B cell (primary cell): ENCODE measurements at regions not wholly inside any gene's neighbourhood (a gene's known extent, or its start where the extent isn't known, plus 50 kb on each side); places are given as distances from the start of the nearest gene placed in this dataset.

ENCODE experiments used
- ATAC-seq: fragments of 200-7000 bp; cut with Tn5 transposase; one replicate; pipeline ENCODE4 v1.10.0; 2021; ENCODE audit warnings: low read depth, mild to moderate bottlenecking, moderate number of reproducible peaks, moderate library complexity
- CTCF ChIA-PET: fragments of 350-600 bp; sonication (Branson Sonifier 250); formaldehyde crosslinking; loops from one replicate; lab custom pipeline; 2021; ENCODE audit warnings: antibody characterized with exemption, inconsistent platforms; lab: Charles Lee
- POLR2A ChIA-PET: fragments of 350-600 bp; sonication (Branson Sonifier 250); formaldehyde crosslinking; loops from one replicate; lab custom pipeline; 2021; ENCODE audit warnings: antibody characterized with exemption; lab: Charles Lee
- DNase-seq: peaks from one replicate; pipeline ENCODE4 v3.0.0; 2013
- H2AFZ ChIP-seq: 2 replicates; pipeline ENCODE4 v1.6.1; 2012; ENCODE audit warnings: mild to moderate bottlenecking, low read depth, low read length; ENCODE audit not compliant: insufficient read depth, poor library complexity, severe bottlenecking
- H3K27ac ChIP-seq, 2 donors: 1 replicate in 1 of 2; 2 replicates in 1 of 2; pipeline ENCODE4 v1.5.1; 2012 to 2013; ENCODE audit warnings: low read length in 2 of 2, mild to moderate bottlenecking in 2 of 2, moderate library complexity in 1 of 2
- H3K27me3 ChIP-seq, 4 experiments: fragments of 200-600 bp in 1 of 4; sonication (generic) in 1 of 4; replicated peaks in 1 of 4; 1 replicate in 2 of 4; 2 replicates in 2 of 4; pipeline versions ENCODE4 v1.6.1 to v1.7.0; 2013 to 2016; ENCODE audit warnings: low read length in 3 of 4, mild to moderate bottlenecking in 2 of 4, mixed read lengths in 1 of 4, moderate library complexity in 1 of 4; ENCODE audit not compliant: insufficient read depth in 4 of 4, control insufficient read depth in 3 of 4; ENCODE audit errors: control extremely low read depth in 1 of 4
- H3K36me3 ChIP-seq, 2 experiments: replicated peaks in 1 of 2; 1 replicate in 1 of 2; 2 replicates in 1 of 2; pipeline versions ENCODE4 v1.6.1 to v1.7.1; 2013; ENCODE audit warnings: low read length in 1 of 2; ENCODE audit not compliant: insufficient read depth in 2 of 2, control insufficient read depth in 1 of 2; ENCODE audit errors: control extremely low read depth in 1 of 2, extremely low read depth in 1 of 2
- H3K4me1 ChIP-seq, 2 donors: fragments of 200-600 bp in 1 of 2; sonication (generic) in 1 of 2; 1 replicate in 1 of 2; 2 replicates in 1 of 2; pipeline versions ENCODE4 v1.5.1 to v1.6.1; 2013 to 2017; ENCODE audit warnings: low read length in 2 of 2; ENCODE audit not compliant: control insufficient read depth in 2 of 2, insufficient read depth in 2 of 2
- H3K4me2 ChIP-seq: replicated peaks from 2 replicates; pipeline ENCODE3; 2012; ENCODE audit warnings: mild to moderate bottlenecking, low read depth, low read length; ENCODE audit not compliant: poor library complexity, severe bottlenecking
- H3K4me3 ChIP-seq, 5 experiments: fragments of 200-600 bp in 1 of 5; sonication (generic) in 1 of 5; 1 replicate in 3 of 5; 2 replicates in 2 of 5; pipeline versions ENCODE4 v1.5.1 to v1.7.0; 2011 to 2016; ENCODE audit warnings: low read length in 4 of 5, mild to moderate bottlenecking in 4 of 5, low read depth in 2 of 5, control low read depth in 1 of 5, moderate library complexity in 1 of 5; ENCODE audit not compliant: insufficient read depth in 1 of 5; ENCODE audit errors: control extremely low read depth in 1 of 5, extremely low read depth in 1 of 5
- H3K79me2 ChIP-seq: fragments of 200-600 bp; sonication (generic); one replicate; pipeline ENCODE4 v1.6.0; 2016; ENCODE audit warnings: low read length; ENCODE audit not compliant: control insufficient read depth, insufficient read depth
- H3K9ac ChIP-seq: fragments of 200-600 bp; sonication (generic); 2 replicates; pipeline ENCODE4 v1.6.1; 2017; ENCODE audit warnings: mild to moderate bottlenecking, low read length, moderate library complexity
- H3K9me3 ChIP-seq, 3 donors: one replicate each; pipeline versions ENCODE4 v1.6.1 to v1.7.1; 2013; ENCODE audit warnings: low read length in 2 of 3; ENCODE audit not compliant: control insufficient read depth in 2 of 3, insufficient read depth in 1 of 3; ENCODE audit errors: control extremely low read depth in 1 of 3
- H4K20me1 ChIP-seq: 2 replicates; pipeline ENCODE4 v1.6.0; 2012; ENCODE audit warnings: mild to moderate bottlenecking, low read length; ENCODE audit not compliant: insufficient read depth, control insufficient read depth, poor library complexity, severe bottlenecking
- H3K27ac Mint-ChIP-seq: one replicate; pipeline ENCODE4 v1.8.0; 2021; ENCODE audit warnings: mixed read lengths
- H3K27me3 Mint-ChIP-seq: one replicate; pipeline ENCODE4 v1.8.0; 2021; ENCODE audit warnings: mixed read lengths
- H3K4me1 Mint-ChIP-seq: one replicate; pipeline ENCODE4 v1.8.0; 2021; ENCODE audit warnings: mixed read lengths
- H3K4me3 Mint-ChIP-seq: one replicate; pipeline ENCODE4 v1.8.0; 2021; ENCODE audit warnings: mixed read lengths
- H3K9me3 Mint-ChIP-seq: one replicate; pipeline ENCODE4 v1.8.0; 2022; ENCODE audit warnings: mixed read lengths; ENCODE audit not compliant: insufficient read depth
- EZH2 ChIP-seq: IDR thresholded peaks from 2 replicates; pipeline ENCODE4 v1.6.1; 2012; ENCODE audit warnings: borderline replicate concordance, low read depth, mild to moderate bottlenecking, moderate library complexity, low read length; ENCODE audit not compliant: insufficient read depth, poor library complexity, severe bottlenecking
- WGBS: methylation state at CpG from one replicate; pipeline ENCODE4 v1.1.5; 2013; ENCODE audit warnings: missing lambda C conversion rate; ENCODE audit not compliant: insufficient coverage; 5-methylcytosine and 5-hydroxymethylcytosine counted together
- intact Hi-C: fragments of 100-400 bp; cut with micrococcal nuclease; formaldehyde crosslinking; loops from one replicate; pipeline ENCODE4 v1.10.0; 2022
- TF ChIP-seq, protein P1 (sequence below): fragments of 200-600 bp; IDR thresholded peaks from one replicate; pipeline ENCODE4 v1.8.0; 2022; ENCODE audit warnings: antibody characterized with exemption, mild to moderate bottlenecking

DNA sequence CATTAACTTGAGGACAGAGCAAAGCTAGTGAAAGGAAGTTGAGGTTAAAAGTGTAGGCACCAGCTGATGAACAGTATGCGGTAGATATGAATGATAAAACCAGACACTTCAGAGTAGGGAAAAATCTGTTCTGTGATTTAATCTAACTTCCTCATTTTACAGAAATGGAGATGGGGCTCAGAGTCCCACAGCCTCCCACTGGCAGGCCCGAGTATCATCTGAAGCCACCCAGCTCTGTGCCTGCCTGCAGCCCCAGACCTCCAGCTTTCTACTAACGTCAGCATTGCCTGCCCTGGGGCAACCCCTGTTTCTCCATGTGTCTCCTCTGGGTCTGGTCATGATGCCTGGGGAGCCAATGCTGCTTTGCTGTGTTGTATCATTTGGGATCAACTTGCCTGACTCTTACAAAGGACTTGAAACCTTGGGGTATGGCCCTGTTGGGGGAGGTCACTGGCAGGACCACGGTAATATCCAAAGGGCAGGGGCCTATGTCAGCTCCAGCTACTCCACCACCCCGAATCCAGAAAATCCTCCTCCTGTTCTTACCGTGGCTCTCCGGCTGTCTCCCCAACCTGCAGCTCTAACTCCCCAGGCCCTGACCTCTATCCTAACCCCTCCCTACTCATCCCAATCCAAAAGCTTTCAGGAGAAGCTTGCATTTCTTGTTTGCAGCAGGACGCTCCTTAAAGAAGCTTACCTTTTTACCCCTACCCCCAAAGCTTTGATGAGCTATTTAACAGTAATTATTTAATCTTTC, 56.2 kb upstream of the NPY start:
- no peak overlapping the region for H3K27ac ChIP-seq
- POLR2A ChIA-PET, result no interaction called here
- H3K79me2 ChIP-seq, result no peaks in the 10 kb centered on the region
- peak overlapping the region; percentile 40 for H2AFZ ChIP-seq
- H3K36me3 ChIP-seq, result no peaks in the 10 kb centered on the region
- no peak overlapping the region for H3K9ac ChIP-seq
- H3K4me3 Mint-ChIP-seq, result no peak overlapping the region
- H3K27ac Mint-ChIP-seq, result no peak overlapping the region
- peaks cover 8 to 10% of the 10 kb centered on the region in 2 donors for H3K4me1 ChIP-seq
- no peak overlapping the region for H3K4me3 ChIP-seq
- H3K9me3 ChIP-seq, result peaks cover 0 to 4% (median 0%) of the 10 kb centered on the region in 3 donors
- H3K27me3 Mint-ChIP-seq, result peaks cover 3% of the 10 kb centered on the region
- H3K4me2 ChIP-seq, result no peak overlapping the region
- ATAC-seq, result peak; percentile 60
- H3K4me1 Mint-ChIP-seq, result peaks cover 16% of the 10 kb centered on the region
- CTCF ChIA-PET, result interaction anchor here (0.7 to 0.8 kb wide), 2 partner anchors 11 to 91 kb away, joined by 3 read pairs; no protein-coding TSS in a partner anchor
- H4K20me1 ChIP-seq, result no peaks in the 10 kb centered on the region
- 67% methylated on average over 4 of the region's 8 CpGs for WGBS
- DNase-seq, result peak; percentile 25
- TF ChIP-seq EZH2, result no peak
- TF ChIP-seq, protein P1, sequence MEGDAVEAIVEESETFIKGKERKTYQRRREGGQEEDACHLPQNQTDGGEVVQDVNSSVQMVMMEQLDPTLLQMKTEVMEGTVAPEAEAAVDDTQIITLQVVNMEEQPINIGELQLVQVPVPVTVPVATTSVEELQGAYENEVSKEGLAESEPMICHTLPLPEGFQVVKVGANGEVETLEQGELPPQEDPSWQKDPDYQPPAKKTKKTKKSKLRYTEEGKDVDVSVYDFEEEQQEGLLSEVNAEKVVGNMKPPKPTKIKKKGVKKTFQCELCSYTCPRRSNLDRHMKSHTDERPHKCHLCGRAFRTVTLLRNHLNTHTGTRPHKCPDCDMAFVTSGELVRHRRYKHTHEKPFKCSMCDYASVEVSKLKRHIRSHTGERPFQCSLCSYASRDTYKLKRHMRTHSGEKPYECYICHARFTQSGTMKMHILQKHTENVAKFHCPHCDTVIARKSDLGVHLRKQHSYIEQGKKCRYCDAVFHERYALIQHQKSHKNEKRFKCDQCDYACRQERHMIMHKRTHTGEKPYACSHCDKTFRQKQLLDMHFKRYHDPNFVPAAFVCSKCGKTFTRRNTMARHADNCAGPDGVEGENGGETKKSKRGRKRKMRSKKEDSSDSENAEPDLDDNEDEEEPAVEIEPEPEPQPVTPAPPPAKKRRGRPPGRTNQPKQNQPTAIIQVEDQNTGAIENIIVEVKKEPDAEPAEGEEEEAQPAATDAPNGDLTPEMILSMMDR, result no peak
- intact Hi-C loops, result no loop called here
- H3K9me3 Mint-ChIP-seq, result peaks cover 2% of the 10 kb centered on the region
- peaks cover 0 to 3% (median 0%) of the 10 kb centered on the region in 4 experiments for H3K27me3 ChIP-seq

DNA sequence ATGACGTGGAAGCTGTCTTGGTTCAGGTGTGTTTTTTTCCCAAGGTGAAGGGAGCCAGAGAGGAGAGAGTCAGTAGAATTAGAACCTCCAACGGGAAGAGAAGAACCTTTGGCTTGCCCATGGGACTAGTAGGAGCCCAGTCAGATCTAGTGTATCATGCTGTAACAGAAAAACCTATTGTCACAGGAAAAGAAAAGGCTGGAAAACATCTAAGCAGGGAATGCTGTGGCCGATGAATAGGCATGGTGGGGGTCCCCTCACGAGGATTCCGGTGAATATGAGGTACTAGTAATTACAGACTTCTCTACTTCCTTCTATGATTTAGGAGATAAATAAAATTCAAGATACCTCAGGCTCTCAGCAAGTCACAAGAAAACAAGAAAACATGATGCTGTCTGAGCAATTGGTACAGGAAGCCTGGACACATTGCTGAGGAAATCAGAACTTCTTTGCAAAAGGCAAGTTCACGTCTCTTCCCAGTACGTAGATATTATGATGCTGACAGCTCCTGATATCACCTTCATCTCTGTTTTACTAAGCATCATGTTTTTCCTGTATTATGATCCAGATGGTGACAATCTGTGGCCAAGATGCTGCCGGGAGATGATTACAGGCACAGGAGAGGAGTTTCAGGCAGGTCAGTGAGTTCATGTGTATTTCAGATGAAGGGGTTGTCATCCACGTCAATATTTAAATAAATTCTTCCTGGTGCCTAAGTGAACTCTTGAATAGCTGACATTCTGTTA, 54.3 kb upstream of the NPY start:
- CTCF ChIA-PET, result no interaction called here

More for the DNA sequence above, 54.3 kb upstream of the NPY start:
- peaks cover 0 to 3% (median 0%) of the 10 kb centered on the region in 4 experiments for H3K27me3 ChIP-seq
- no peak overlapping the region for H3K4me3 ChIP-seq
- H3K27ac ChIP-seq, result no peak overlapping the region
- H4K20me1 ChIP-seq, result no peaks in the 10 kb centered on the region
- ATAC-seq (no peak), DNase-seq (no peak)
- H3K9me3 Mint-ChIP-seq, result no peaks in the 10 kb centered on the region
- H3K79me2 ChIP-seq, result no peaks in the 10 kb centered on the region
- no peak overlapping the region for H3K27ac Mint-ChIP-seq
- no peak overlapping the region for H3K4me3 Mint-ChIP-seq
- no peaks in the 10 kb centered on the region for H3K36me3 ChIP-seq
- 79% methylated on average over 4 of the region's 9 CpGs for WGBS
- intact Hi-C loops, result no loop called here
- no peak overlapping the region for H3K9ac ChIP-seq
- H3K4me1 Mint-ChIP-seq, result peaks cover 16% of the 10 kb centered on the region
- H3K9me3 ChIP-seq, result no peaks in the 10 kb centered on the region
- H3K4me1 ChIP-seq, result peaks cover 8 to 10% of the 10 kb centered on the region in 2 donors
- H3K27me3 Mint-ChIP-seq, result peaks cover 6% of the 10 kb centered on the region
- no peak overlapping the region for H2AFZ ChIP-seq
- no peak overlapping the region for H3K4me2 ChIP-seq
- POLR2A ChIA-PET, result no interaction called here
- no peak for TF ChIP-seq EZH2
- TF ChIP-seq, protein P1, result no peak
